Heart left ventricle (tissue), 16 donors: ENCODE measurements at regions not wholly inside any gene's neighbourhood (a gene's known extent, or its start where the extent isn't known, plus 50 kb on each side); places are given as distances from the start of the nearest gene placed in this dataset.

Source experiments
- ATAC-seq, 4 donors: fragments of 200-7000 bp; cut with Tn5 transposase; one replicate each; pipeline ENCODE4 v1.9.1; 2020 to 2022; ENCODE audit warnings: moderate library complexity in 4 of 4, mild to moderate bottlenecking in 3 of 4, moderate number of reproducible peaks in 1 of 4
- DNase-seq, 5 donors: peaks; one replicate each; pipeline ENCODE4 v3.0.0-alpha.2; 2020
- H3K27ac ChIP-seq, 12 donors: fragments of 200-600 bp; sonication (generic) in 4 of 12; one replicate each; pipeline versions ENCODE4 v1.5.0 to v1.8.0; 2016 to 2022; ENCODE audit warnings: mild to moderate bottlenecking in 2 of 12
- H3K27me3 ChIP-seq, 9 donors: fragments of 200-600 bp; sonication (generic) in 2 of 9; one replicate each; pipeline versions ENCODE4 v1.5.1 to v1.8.0; 2016 to 2022; ENCODE audit warnings: mild to moderate bottlenecking in 3 of 9
- H3K36me3 ChIP-seq, 9 donors: fragments of 200-600 bp; sonication (generic) in 2 of 9; one replicate each; pipeline versions ENCODE4 v1.5.0 to v1.8.0; 2018 to 2022; ENCODE audit warnings: mild to moderate bottlenecking in 2 of 9
- H3K4me1 ChIP-seq, 12 donors: fragments of 200-600 bp; sonication (generic) in 4 of 12; one replicate each; pipeline versions ENCODE4 v1.5.0 to v1.8.0; 2016 to 2022; ENCODE audit warnings: mild to moderate bottlenecking in 3 of 12
- H3K4me3 ChIP-seq, 12 donors: fragments of 200-600 bp; sonication (generic) in 4 of 12; one replicate each; pipeline versions ENCODE4 v1.5.0 to v1.8.0; 2017 to 2022; ENCODE audit warnings: mild to moderate bottlenecking in 9 of 12, moderate library complexity in 4 of 12
- H3K9me3 ChIP-seq, 12 donors: fragments of 200-600 bp; sonication (generic) in 4 of 12; one replicate each; pipeline versions ENCODE4 v1.5.0 to v1.8.0; 2016 to 2022; ENCODE audit warnings: mild to moderate bottlenecking in 1 of 12
- CTCF ChIP-seq, 12 donors: fragments of 200-600 bp; sonication (generic) in 4 of 12; IDR thresholded peaks; one replicate each; pipeline versions ENCODE4 v1.5.0 to v1.8.0; 2018 to 2022; ENCODE audit warnings: antibody characterized with exemption in 12 of 12, mild to moderate bottlenecking in 5 of 12
- POLR2A ChIP-seq, 2 donors: fragments of 450-650 bp; IDR thresholded peaks; one replicate each; pipeline ENCODE4 v1.6.1; 2017; ENCODE audit warnings: antibody characterized with exemption in 2 of 2, mild to moderate bottlenecking in 2 of 2, moderate library complexity in 2 of 2
- WGBS, 4 donors: extraction: QIAGEN DNeasy Blood & Tissue Kit in 2 of 4; methylation state at CpG; one replicate each; pipeline versions ENCODE4 v1.1.5 to v1.1.7; 2013 to 2018; 5-methylcytosine and 5-hydroxymethylcytosine counted together
- intact Hi-C, 10 donors: fragments of 100-400 bp; cut with DNase I; formaldehyde crosslinking; loops; one replicate each; pipeline versions ENCODE4 v1.11.1 to v1.14.2; 2022
- donor health status: ischemic (EF 13 %, LVEDD 7.1; RV severe dilation, severe dysfunction).
- donor health status: healthy with polysubstance abuse.
- donor health status: DM: no; HTN: yes; CAD: no.
- donor health status: DM: no; HTN: no; CAD: no.
- donor health status: ischemic (EF 25% LVEDD 6.9; RV normal size, moderate dysfunction).
- donor health status: ischemic (EF 25% LVEDD 5.7; RV mildly dilated, moderate dysfunction).
- donor health status: healthy.
- donor health status: DM: yes; HTN: yes; CAD: no.
- donor health status: ischemic (EF 35%, LVEDD 5.7; RV mildly dilated, moderate dysfunction).
- donor health status: nonischemic (EF 11% LVEDD 7.7; RV severe dilation, severe dysfunction).
- donor health status: DM: yes; HTN: yes; CAD: no.
- donor health status: PGD.
- donor health status: ischemic (EF 29% LVEDD 5.4; RV normal size, mild dysfunction).
- donor health status: nonischemic (EF 23%, LVEDD 6.1; RV moderate dilation, normal function).

- H3K4me1 ChIP-seq: peaks cover 0 to 10% (median 0%) of the 10 kb centered on the region in 12 donors
- no peak for ATAC-seq
- H3K4me3 ChIP-seq: no peak overlapping the region
- intact Hi-C loops: no loop called here
- no peaks in the 10 kb centered on the region for H3K9me3 ChIP-seq
- no peak for TF ChIP-seq CTCF (IDR thresholded peaks at IDR 0.05)
- no peak for TF ChIP-seq POLR2A (IDR thresholded peaks at IDR 0.05)
- 68 to 93% (median 69%) methylated on average over 2 of the region's 2 CpGs for WGBS, 4 donors
- DNase-seq: no peak
- no peak overlapping the region for H3K27ac ChIP-seq
- no peaks in the 10 kb centered on the region for H3K36me3 ChIP-seq
- H3K27me3 ChIP-seq: no peaks in the 10 kb centered on the region
Measured at GRCh38 chr14:54192610-54193009, 204.2 kb upstream of the CDKN3 start.

GRCh38 chr14:54193871-54194270 is 202.9 kb upstream of the CDKN3 start:
- Histone ChIP-seq H3K4me1 (peaks cover 0 to 10% (median 0%) of the 10 kb centered on the region in 12 donors), H3K36me3 (no peaks in the 10 kb centered on the region), H3K9me3 (peaks cover 0 to 9% (median 0%) of the 10 kb centered on the region in 12 donors), H3K4me3 (no peak overlapping the region), H3K27me3 (no peaks in the 10 kb centered on the region), H3K27ac (no peak overlapping the region)
- DNase-seq (no peak), ATAC-seq (no peak)
- intact Hi-C loops: no loop called here
- TF ChIP-seq CTCF (IDR thresholded peaks at IDR 0.05) (no peak), POLR2A (IDR thresholded peaks at IDR 0.05) (no peak)
- 35 to 55% (median 52%) methylated on average over 3 of the region's 3 CpGs for WGBS, 4 donors

GRCh38 chr14:54194501-54194900 is 202.3 kb upstream of the CDKN3 start:
- Histone ChIP-seq H3K9me3 (peaks cover 0 to 14% (median 0%) of the 10 kb centered on the region in 12 donors), H3K27me3 (no peaks in the 10 kb centered on the region), H3K4me1 (peaks cover 0 to 5% (median 0%) of the 10 kb centered on the region in 12 donors), H3K36me3 (no peaks in the 10 kb centered on the region), H3K4me3 (no peak overlapping the region), H3K27ac (no peak overlapping the region)
- no peak for DNase-seq
- 77 to 85% (median 84%) methylated on average over 2 of the region's 2 CpGs for WGBS, 4 donors
- intact Hi-C loops: no loop called here
- no peak for ATAC-seq
- TF ChIP-seq CTCF (IDR thresholded peaks at IDR 0.05) (no peak), POLR2A (IDR thresholded peaks at IDR 0.05) (no peak)

- no peak for ATAC-seq
- Histone ChIP-seq H3K27ac (no peak overlapping the region), H3K36me3 (no peaks in the 10 kb centered on the region), H3K4me3 (no peak overlapping the region), H3K27me3 (no peaks in the 10 kb centered on the region), H3K4me1 (no peaks in the 10 kb centered on the region), H3K9me3 (peaks cover 0 to 14% (median 0%) of the 10 kb centered on the region in 12 donors)
- WGBS, 4 donors: 35 to 52% (median 43%) methylated on average over 1 of the region's 1 CpG
- TF ChIP-seq POLR2A (IDR thresholded peaks at IDR 0.05) (no peak), CTCF (IDR thresholded peaks at IDR 0.05) (no peak)
- intact Hi-C loops: no loop called here
- DNase-seq: no peak
Measured at GRCh38 chr14:54197369-54197768, 199.4 kb upstream of the CDKN3 start.
